ENCODE measurements at regions not wholly inside any gene's neighbourhood (a gene's known extent, or its start where the extent isn't known, plus 50 kb on each side); places are given as distances from the start of the nearest gene placed in this dataset.

GRCh38 chr2:122105877-122106206 lies 350.4 kb downstream of the TSN start (continued):
- TF ChIP-seq SUZ12 (IDR thresholded peaks at IDR 0.05; ENCODE audit: low read length): no peak

DNA sequence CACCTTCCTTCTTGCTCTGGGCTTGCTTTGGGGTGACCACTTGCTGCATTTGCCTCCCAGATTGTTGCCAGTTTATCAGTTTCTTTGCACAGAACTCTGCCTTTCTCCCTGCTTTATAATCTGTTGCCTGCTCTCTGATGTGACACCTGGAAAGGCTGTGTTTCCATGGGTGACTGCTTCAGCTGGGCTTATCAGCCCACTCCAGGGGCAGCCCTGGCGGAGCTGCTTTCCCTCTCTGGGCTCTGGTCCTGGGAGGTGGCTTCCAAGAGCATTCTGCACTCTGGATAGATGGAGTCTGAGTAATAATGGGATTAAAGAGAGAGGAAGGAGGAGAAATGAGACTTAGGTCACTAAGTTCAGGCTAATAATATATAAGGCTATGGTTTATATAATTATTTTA lies 352.7 kb downstream of the TSN start:
- Histone ChIP-seq H4K8ac (ENCODE audit: extremely low read depth, insufficient read depth, low read length) (no peak overlapping the region), H4K5ac (ENCODE audit: insufficient read length, low read depth, low read length) (no peak overlapping the region), H4K91ac (replicated peaks; ENCODE audit: insufficient read length, low read length) (no peak overlapping the region), H3K79me2 (ENCODE audit: control insufficient read depth in 1 of 2, insufficient read depth in 2 of 2, low read length in 2 of 2) (no peaks in the 10 kb centered on the region), H2BK20ac (ENCODE audit: low read length) (no peak overlapping the region), H3K18ac (ENCODE audit: extremely low read depth, low read length) (no peak overlapping the region), H3K9ac (replicated peaks in 1 of 4; ENCODE audit: extremely low read depth in 1 of 4, low read depth in 3 of 4, low read length in 3 of 4) (no peak overlapping the region), H3K4me1 (replicated peaks in 1 of 4; ENCODE audit: control insufficient read depth in 3 of 4, insufficient read depth in 4 of 4, low read length in 3 of 4) (no peaks in the 10 kb centered on the region; a peak in 1 of 7 replicates), H3K36me3 (ENCODE audit: control insufficient read depth in 2 of 4, insufficient read depth in 4 of 4, low read length in 3 of 4) (no peaks in the 10 kb centered on the region), H4K20me1 (replicated peaks in 1 of 2; ENCODE audit: control insufficient read depth in 1 of 2, insufficient read depth in 2 of 2, low read length in 2 of 2) (no peaks in the 10 kb centered on the region), H3K4ac (replicated peaks; ENCODE audit: insufficient read length, low read depth, low read length) (no peak overlapping the region), H3K4me3 (ENCODE audit: extremely low read depth in 1 of 4, insufficient read depth in 2 of 4, low read depth in 3 of 4, low read length in 4 of 4) (no peak overlapping the region), H3K23ac (ENCODE audit: insufficient read length) (no peak overlapping the region), H2BK15ac (ENCODE audit: low read length) (no peak overlapping the region), H2BK120ac (replicated peaks; ENCODE audit: low read depth, low read length) (no peak overlapping the region), H2AFZ (ENCODE audit: low read length) (no peak overlapping the region), H3K79me1 (ENCODE audit: low read depth, low read length) (no peaks in the 10 kb centered on the region), H3K9me3 (ENCODE audit: insufficient read depth in 2 of 2, low read depth in 1 of 2, low read length in 1 of 2) (peaks cover 0 to 3% of the 10 kb centered on the region in 2 experiments; a peak in 2 of 4 replicates), H3K56ac (replicated peaks; ENCODE audit: insufficient read length, low read depth, low read length) (no peak overlapping the region), H3K27ac (ENCODE audit: low read depth, low read length) (no peak overlapping the region), H2AK5ac (ENCODE audit: low read depth, low read length) (no peak overlapping the region), H2BK12ac (ENCODE audit: low read depth, low read length) (no peak overlapping the region), H3K27me3 (replicated peaks in 1 of 4; ENCODE audit: control insufficient read depth in 3 of 4, extremely low read depth in 1 of 4, insufficient read depth in 3 of 4, low read length in 3 of 4) (no peaks in the 10 kb centered on the region), H3K4me2 (ENCODE audit: insufficient read depth in 1 of 2, low read depth in 2 of 2, low read length in 2 of 2) (no peak overlapping the region), H3K14ac (ENCODE audit: insufficient read length) (no peak overlapping the region), H3K23me2 (ENCODE audit: low read depth, low read length) (no peaks in the 10 kb centered on the region), H2BK5ac (ENCODE audit: low read depth, low read length) (no peak overlapping the region)
- TF ChIP-seq BACH1 (IDR thresholded peaks at IDR 0.05; ENCODE audit: low read length) (no peak), CREB1 (IDR thresholded peaks at IDR 0.05) (no peak), GTF2F1 (IDR thresholded peaks at IDR 0.05; ENCODE audit: borderline replicate concordance, low read depth, low read length) (no peak), JUND (IDR thresholded peaks at IDR 0.05; ENCODE audit: low read length) (no peak), CHD2 (IDR thresholded peaks at IDR 0.05; ENCODE audit: low read length) (no peak), YY1 (IDR thresholded peaks at IDR 0.05; ENCODE audit: low read depth, low read length) (no peak), MAFK (IDR thresholded peaks at IDR 0.05; ENCODE audit: low read depth, low read length) (no peak), CBX8 (IDR thresholded peaks at IDR 0.05; ENCODE audit: borderline replicate concordance, low read depth, low read length) (no peak), SIRT6 (IDR thresholded peaks at IDR 0.05; ENCODE audit: low read length) (no peak), POLR2A (IDR thresholded peaks at IDR 0.05; ENCODE audit: control extremely low read depth in 1 of 2, low read depth in 2 of 2, low read length in 2 of 2) (no peak), HDAC6 (IDR thresholded peaks at IDR 0.05; ENCODE audit: low read depth, low read length) (no peak), USF2 (IDR thresholded peaks at IDR 0.05; ENCODE audit: low read length) (no peak), GABPA (IDR thresholded peaks at IDR 0.05; ENCODE audit: borderline replicate concordance, insufficient read depth, low read length) (no peak)
- 87% methylated on average over 1 of the region's 1 CpG; no CpG with 5 or more reads in 1 of the 2 experiments for WGBS, 2 experiments (ENCODE audit: extremely low coverage in 1 of 2, insufficient coverage in 1 of 2, insufficient read length in 1 of 2, insufficient replicate concordance in 2 of 2, low coverage in 1 of 2, low lambda C conversion rate in 2 of 2, missing lambda C conversion rate in 1 of 2)
- DNase-seq (ENCODE audit: low read depth in 1 of 2, low spot score in 2 of 2): no peak
- POLR2A ChIA-PET (ENCODE audit: partially characterized antibody): no interaction called here
- CTCF ChIA-PET (ENCODE audit: partially characterized antibody): interaction anchor here (0.9 to 1.7 kb wide), 6 partner anchors 15 to 214 kb away, joined by 3 to 5 read pairs (median 3); no protein-coding TSS in a partner anchor
- no peak for FAIRE-seq
